ENCODE measurements at regions not wholly inside any gene's neighbourhood (a gene's known extent, or its start where the extent isn't known, plus 50 kb on each side); places are given as distances from the start of the nearest gene placed in this dataset.
A peak's percentile ranks its signal among the peaks of the same experiment; 100 is the strongest.

DNA sequence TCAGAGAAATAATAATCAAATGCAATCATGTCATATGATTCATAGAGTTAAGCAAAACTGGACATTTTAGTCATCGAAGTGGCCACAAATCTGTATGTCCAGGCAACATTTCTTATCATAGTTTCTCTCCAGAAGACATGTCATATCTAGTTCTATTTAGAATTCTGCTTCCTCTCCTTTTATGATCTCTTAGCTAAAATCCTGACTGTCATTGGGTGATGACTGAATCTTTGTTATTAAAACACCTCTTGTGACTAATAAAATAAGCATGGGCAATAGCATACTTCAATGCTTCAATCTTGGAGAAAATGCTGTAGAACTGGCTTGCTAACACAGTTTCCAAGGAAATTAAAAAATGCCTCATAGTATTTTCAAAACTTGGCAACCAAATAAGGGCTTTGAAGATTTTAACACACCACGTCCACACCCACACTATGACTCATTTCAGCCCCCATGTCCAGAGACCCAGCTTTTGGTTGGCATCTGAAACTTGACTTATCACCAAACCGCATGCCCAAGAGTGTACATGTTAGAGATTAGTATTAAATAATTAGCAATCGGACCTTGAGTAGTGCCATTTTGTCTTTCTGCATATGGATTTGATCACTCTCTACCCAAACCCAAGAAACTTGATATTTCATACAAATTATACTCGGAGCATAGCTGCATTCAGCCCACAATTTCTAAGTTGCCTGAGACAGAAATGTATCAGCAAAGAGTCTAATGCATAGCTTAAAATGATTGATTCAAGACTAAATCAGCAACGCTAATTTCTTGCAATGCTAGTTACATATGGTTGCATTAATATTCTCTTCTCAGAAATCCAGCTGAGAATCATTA, 106.5 kb upstream of the ETAA1 start:
- no peak for TF ChIP-seq REST (IDR thresholded peaks at IDR 0.05; ENCODE audit: low read depth)
- no peak for TF ChIP-seq RAD21 (IDR thresholded peaks at IDR 0.05; ENCODE audit: low read depth)
- no peak for TF ChIP-seq EGR1 (IDR thresholded peaks at IDR 0.05)
- TF ChIP-seq CEBPB (IDR thresholded peaks at IDR 0.05): no peak
- peak; percentile 82 for TF ChIP-seq FOXM1 (IDR thresholded peaks at IDR 0.05; ENCODE audit: borderline replicate concordance, low read depth)
- TF ChIP-seq, protein P1, sequence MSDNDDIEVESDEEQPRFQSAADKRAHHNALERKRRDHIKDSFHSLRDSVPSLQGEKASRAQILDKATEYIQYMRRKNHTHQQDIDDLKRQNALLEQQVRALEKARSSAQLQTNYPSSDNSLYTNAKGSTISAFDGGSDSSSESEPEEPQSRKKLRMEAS (IDR thresholded peaks at IDR 0.05): no peak
- peak; percentile 57; the same call in 1 of the 2 replicates for TF ChIP-seq TCF12 (IDR thresholded peaks at IDR 0.05; ENCODE audit: low read depth)

Data from Ishikawa (cell line).